ENCODE measurements at regions not wholly inside any gene's neighbourhood (a gene's known extent, or its start where the extent isn't known, plus 50 kb on each side); places are given as distances from the start of the nearest gene placed in this dataset.
"Not testable (repeated sequence)": the region's sequence is repeated elsewhere in the genome, so short reads cannot be mapped to it uniquely, and the experiment has no call there.

DNA sequence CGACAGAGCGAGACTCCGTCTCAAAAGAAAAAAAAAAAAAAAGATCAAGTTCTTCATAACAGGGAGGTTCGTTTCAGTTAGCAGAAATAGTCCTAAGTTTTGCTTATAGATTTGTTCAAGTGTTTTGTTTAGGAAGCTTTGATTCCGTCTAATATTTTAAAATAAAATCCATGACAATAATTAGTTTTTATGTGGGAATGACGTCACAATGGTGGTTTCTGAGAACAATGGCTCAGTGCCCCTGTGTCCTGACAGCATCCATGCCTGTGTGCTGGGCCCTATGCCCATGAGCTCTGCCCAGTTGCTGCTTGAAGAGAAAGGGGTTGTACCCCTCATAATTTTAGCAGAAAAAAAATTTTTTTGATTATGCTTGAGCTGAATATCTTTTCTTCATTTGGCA lies 134.0 kb downstream of the SST start:
- no peak for DNase-seq

DNA sequence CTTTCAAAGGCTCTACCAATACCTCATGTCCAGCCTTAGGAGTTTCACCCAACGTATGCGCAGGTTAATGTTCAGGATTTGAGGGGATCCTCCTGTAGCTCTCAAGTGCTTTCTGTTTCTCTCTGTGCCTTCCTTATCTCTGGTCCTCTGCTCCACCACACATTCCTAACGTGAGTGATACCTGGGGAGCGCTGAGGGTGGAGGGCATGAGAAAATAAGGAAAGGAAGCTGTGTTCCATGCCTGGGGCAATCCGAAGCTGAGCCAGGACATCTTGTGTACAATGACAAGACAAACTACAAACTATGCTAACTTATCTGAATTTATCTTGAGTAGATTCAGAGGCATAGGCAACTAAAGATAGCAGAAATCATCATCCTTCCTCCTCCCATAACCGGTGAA lies 136.4 kb downstream of the SST start:
- no peak for DNase-seq

GRCh38 chr3:187531831-187532230 lies 138.4 kb downstream of the SST start:
- DNase-seq, result no peak

GRCh38 chr3:187522890-187523289 lies 147.3 kb downstream of the SST start:
- DNase-seq, result no peak

DNA sequence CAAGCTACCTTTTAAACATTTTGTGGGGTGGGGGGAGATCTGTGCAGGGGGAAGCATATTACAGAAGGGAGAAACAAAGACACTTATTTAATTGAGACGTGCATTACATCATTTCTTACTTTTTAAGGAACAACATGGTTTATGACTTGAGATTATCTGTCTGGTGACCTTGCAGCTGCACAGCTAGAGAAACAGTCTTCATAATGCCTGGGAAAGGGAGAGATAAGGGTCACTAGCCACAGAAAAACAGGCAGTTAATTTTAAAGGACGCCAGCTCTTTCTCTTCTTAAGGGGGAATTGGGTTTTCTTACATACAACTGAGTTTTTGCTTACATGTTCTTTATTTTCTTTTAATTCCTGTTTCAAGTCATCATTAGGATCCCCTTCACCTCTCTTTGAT lies 147.9 kb downstream of the SST start:
- DNase-seq, result no peak

GRCh38 chr3:187521546-187521945 lies 148.6 kb downstream of the SST start:
- DNase-seq, result no peak

DNA sequence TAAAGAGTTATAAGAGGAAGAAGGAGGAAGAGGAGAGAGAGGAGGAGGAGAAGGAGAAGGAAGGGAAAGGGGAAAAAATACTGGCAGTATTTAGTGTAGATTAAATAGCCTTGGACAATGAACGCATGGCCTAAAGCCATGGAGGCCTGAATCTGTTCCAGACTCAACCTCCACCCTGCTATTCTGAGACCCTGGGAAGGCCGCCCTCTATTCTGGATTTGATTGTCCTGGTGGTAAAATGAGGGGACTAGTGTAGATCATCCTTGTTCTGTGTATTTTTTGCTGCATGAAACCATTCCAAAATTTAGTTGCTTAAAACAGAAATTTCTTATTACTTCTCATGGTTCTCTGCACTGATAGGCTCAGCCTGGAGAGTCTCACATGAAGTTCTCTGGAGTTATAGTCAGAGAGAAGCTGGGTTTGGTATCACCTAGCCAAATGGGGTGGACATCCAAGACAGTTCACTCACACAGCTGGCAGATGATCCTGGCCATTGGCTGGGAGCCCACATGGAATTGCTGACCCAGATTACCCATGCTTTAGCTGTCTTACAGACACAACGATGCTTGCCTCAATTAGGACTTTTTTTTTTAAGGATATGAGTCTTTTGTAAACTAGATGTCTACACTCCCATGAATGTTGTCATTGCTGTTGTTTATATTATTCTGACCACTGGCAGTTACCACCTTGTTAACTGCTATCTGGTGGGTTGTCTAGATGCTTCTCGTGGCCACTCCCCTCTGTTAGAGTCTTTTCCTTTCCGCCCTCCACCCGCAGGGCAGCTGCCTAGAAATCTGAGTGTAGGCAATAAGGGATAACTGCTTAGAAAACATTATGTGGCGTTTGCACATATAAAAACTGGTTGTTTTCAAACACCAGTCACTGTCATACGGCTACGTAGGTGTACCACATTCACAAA lies 149.9 kb downstream of the SST start:
- DNase-seq, result no peak

GRCh38 chr3:187519428-187519890 lies 150.7 kb downstream of the SST start:
- no peak for DNase-seq

GRCh38 chr3:187518616-187519015 lies 150.4 kb downstream of the RTP4 start:
- no peak for DNase-seq

DNA sequence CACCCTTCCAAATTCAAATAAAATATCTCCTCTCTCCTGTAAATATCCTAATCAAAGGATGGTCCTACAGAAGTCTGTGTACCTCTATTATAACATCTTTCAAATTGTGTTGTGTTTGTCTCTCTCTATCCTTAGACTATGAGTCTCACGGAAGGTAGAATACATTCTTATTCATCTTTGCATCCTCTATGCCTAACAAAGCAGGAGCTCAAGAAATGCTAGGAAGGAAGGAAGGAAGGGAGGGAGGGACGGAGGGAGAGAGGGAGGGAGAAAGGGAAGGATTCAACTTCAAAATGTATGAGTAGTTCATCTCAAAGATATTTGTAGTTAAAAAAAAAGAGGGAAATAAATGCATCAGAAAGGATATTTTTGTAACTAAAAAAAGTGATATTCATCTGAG lies 150.0 kb downstream of the RTP4 start:
- DNase-seq, result no peak

GRCh38 chr3:187516446-187517185 lies 148.4 kb downstream of the RTP4 start:
- DNase-seq, result no peak

DNA sequence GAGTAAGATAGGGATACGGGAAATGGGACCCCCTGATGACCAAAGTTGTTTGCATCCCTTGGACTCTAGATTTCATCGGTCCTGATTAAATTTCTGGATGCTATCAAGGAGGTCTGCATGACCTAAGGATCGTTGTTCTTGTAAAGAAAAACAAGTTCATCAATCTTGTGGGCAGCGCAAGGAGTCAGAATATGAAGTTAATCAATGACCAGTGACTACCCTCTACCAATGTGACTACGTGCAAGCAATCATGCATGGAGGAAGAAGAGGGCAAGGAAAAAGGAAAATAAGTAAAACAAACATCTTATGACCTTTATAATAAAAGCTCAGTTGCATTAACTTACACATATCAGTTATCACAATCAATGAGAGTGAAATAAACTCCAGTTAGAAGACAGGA lies 139.7 kb downstream of the RTP4 start:
- no peak for DNase-seq

GRCh38 chr3:187507266-187507665 lies 139.1 kb downstream of the RTP4 start:
- DNase-seq, result no peak

DNA sequence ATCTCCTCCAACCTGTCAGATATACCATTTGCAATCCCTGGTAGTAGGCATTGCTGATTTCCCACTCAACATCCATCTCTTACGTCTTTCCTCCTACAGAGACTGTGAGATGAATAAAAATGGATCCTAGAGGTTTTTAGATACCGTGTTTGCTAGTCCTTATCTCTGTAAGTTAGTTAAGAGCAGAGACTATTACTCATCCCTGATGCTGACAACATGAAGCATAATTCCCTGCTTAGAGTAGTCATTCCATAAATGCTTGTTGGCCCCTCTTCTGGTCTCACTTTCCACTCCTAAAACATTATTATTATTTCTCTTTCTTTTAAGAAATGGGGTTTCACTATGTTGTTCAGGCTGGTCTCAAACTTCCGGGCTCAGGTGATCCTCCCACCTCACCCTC lies 136.2 kb downstream of the RTP4 start:
- no peak for DNase-seq

DNA sequence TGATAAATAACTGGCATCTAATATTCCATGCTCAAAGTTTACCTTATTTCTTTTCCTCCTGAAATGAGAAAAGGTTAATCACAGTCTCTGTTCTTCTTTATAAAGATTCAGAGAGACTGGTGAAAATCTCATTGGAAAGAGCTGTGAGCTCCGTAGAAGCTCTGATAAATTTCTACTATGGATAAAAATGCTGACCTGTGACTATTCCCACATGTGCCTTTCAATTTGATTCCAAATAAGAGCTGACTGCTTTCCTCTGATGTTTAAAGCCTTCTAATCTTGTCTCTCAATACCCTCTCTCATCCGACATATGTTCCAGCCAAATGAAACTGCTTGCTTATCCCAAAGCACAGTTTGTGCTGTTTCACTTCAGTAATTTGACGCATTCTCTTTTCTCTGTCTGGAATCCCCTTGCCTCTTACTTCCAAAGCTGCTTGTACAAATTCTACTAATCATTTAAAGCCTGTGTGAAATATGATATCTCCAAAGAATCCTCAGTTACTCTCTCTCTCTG lies 130.1 kb downstream of the RTP4 start:
- DNase-seq, result no peak

DNA sequence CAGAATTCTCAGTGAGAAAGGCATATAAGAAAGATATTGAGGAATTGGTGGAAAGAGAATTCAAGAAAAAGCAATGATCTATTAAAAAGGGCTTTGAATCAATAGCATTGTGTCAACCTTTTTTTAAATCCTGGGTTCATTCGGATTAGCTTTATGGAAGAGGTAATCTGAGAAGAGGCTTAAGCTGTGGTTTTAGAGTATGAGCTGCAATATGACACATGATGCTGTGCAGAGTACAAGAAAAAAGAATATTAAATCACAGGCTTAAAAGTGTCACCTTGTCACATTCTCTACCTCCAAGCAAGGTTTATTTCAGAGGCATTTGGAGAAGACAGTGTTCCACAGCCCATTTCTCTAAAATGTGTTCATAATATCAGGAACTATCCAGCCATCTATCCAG lies 128.9 kb downstream of the RTP4 start:
- DNase-seq, result no peak

GRCh38 chr3:187494056-187494455 lies 125.9 kb downstream of the RTP4 start:
- DNase-seq, result not testable (repeated sequence)

- no peak for DNase-seq
Observed at GRCh38 chr3:187491371-187491770, 123.2 kb downstream of the RTP4 start.

DNA sequence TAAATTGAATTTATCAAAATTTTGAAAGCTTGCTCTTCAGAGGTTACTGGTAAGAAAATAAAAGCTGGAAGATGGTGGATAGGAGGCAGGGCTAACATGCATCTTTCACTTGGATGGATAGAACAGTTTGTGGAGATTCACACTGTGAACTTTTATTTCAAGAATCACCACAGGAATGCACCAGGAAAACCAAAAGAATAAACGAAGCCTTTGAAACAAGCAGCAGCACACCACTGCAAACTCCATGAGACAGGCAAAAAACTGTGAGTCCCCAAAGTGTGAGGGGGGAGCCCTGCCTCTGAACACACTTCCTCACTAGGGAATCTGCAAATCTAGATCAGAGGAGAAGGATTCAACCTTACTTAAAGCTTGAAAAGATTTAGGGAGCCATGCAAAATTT lies 122.2 kb downstream of the RTP4 start:
- no peak for DNase-seq

DNA sequence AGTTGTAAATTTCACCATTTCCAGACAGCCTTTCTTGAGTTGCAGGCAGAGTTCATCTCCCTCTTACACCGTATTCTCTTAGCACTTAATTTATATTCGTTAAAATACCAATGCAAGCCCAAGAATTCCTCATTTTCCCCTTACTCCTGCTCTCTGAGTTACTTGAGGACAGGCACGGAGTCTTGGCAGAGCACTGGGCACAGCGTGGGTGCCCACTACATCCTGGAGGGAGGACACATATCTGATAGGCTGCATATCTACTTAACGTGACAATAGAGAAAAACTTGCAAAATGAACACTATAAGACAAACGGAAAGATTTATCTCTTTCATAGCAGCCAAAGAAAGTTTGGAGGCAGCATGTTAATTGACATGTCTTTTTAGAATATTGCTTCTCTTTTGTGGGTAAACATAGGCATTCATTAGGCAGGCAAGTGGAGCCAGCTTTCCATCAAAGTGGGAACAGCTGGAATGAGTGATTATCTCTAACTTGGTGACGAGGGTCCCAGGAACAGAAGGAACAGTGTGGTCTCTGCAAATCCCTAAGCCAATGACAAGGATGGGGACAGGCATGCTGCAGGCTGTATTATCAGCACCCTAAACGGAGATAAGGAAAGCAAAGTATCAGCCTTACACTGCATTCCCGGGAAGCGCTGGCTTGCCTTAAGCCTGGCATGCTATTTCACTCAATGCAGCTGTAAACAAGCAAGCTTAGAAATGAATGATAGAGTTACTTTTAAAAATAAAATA lies 116.5 kb downstream of the RTP4 start:
- no peak for DNase-seq

DNA sequence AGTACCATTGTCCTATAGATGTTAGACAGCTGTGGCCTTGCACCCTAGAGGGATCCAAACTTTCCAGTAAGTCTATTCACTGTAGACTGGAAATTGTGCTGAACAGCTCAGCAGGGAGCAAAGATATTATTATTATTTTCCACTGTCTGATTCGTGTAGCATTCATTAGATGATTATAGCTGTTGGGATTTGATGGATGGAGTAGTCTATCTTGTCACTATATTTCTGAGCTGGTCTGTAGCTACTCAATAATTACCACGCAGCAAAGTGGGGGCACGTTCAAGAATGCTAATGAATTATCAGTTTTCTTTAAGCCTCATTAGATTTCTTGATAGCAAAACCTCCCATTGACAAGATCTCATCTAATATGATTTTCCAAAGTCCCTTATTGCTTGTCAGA lies 113.2 kb downstream of the RTP4 start:
- no peak for DNase-seq

DNA sequence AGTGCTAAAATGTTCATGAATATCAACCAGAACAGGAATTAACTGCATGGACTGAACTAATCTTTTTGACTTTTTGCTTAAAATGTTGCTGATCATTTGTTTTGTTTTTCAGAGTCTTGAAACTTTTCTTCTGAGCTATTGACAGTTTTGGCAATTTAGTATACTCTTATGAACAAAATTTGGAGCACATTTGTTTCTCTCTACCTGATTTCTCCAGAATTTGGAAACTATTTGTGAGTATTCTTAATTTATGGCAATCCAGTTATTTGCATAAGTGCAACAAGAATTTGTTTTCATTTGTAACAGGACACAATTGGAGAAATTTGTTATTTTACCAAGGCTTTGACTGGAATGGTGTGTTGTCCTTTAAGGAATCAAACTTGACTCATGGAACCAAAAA lies 107.4 kb downstream of the RTP4 start:
- DNase-seq, result not testable (repeated sequence)

DNA sequence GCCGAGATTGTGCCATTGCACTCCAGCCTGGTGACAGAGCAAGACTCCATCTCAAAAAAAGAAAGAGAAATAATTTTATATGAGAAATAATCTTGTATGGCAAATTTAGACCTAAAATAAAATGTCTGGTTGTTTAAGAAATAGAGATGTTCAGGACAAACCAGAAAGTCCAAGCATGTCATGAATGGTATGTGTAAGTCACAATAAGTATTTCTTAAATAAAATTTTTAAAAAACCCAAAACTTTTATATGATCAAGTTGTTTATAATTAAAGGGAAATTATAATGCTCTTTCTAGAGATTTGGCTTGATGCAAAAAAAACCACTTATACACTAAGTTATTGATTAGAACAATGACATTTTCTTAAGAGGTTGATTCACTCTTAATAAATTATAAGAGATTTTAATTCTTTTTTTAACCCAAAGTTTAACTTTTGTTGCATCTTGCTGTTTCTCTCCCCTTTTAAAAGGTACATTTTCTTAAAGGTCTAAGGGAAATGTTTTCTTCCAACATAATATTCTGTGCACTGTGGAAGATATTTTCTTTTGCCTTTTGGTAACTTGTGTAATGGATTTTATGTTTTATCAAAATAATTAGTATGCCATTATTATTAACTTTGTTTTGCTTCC lies 105.7 kb downstream of the RTP4 start:
- no peak for DNase-seq

Data from NCI-H1436 (cell line).